GM20000 (cell line): ENCODE measurements at regions not wholly inside any gene's neighbourhood (a gene's known extent, or its start where the extent isn't known, plus 50 kb on each side); places are given as distances from the start of the nearest gene placed in this dataset.

Source experiments
- DNase-seq: peaks from one replicate; pipeline ENCODE4 v3.0.0; 2012; ENCODE audit warnings: low spot score
- CTCF ChIP-seq: IDR thresholded peaks from 2 replicates; pipeline ENCODE4 v1.5.1; 2012; ENCODE audit warnings: mild to moderate bottlenecking, control low read depth; ENCODE audit errors: extremely low read depth, missing control alignments

GRCh38 chr1:239997515-239998311, 94.0 kb upstream of the FMN2 start:
- DNase-seq = no peak

GRCh38 chr1:239998312-239998649, 93.4 kb upstream of the FMN2 start:
- TF ChIP-seq CTCF = no peak
- DNase-seq = no peak

More at GRCh38 chr1:239997515-239998311, 94.0 kb upstream of the FMN2 start:
- TF ChIP-seq CTCF = no peak

- no peak for TF ChIP-seq CTCF
- DNase-seq = no peak
These were observed 92.5 kb upstream of the FMN2 start for GRCh38 chr1:239999170-239999569.

GRCh38 chr1:240000634-240001033, 91.0 kb upstream of the FMN2 start:
- no peak for DNase-seq

GRCh38 chr1:240001177-240001740, 90.4 kb upstream of the FMN2 start:
- DNase-seq = no peak
- TF ChIP-seq CTCF = no peak

More at GRCh38 chr1:240000634-240001033, 91.0 kb upstream of the FMN2 start:
- no peak for TF ChIP-seq CTCF

GRCh38 chr1:240004086-240004749, 87.5 kb upstream of the FMN2 start:
- TF ChIP-seq CTCF = peak; percentile 88
- DNase-seq = peak; percentile 50

GRCh38 chr1:240005997-240006650, 85.6 kb upstream of the FMN2 start:
- TF ChIP-seq CTCF = no peak
- DNase-seq = no peak
